ENCODE measurements at regions not wholly inside any gene's neighbourhood (a gene's known extent, or its start where the extent isn't known, plus 50 kb on each side); places are given as distances from the start of the nearest gene placed in this dataset.
"Not testable (repeated sequence)": the region's sequence is repeated elsewhere in the genome, so short reads cannot be mapped to it uniquely, and the experiment has no call there.

DNA sequence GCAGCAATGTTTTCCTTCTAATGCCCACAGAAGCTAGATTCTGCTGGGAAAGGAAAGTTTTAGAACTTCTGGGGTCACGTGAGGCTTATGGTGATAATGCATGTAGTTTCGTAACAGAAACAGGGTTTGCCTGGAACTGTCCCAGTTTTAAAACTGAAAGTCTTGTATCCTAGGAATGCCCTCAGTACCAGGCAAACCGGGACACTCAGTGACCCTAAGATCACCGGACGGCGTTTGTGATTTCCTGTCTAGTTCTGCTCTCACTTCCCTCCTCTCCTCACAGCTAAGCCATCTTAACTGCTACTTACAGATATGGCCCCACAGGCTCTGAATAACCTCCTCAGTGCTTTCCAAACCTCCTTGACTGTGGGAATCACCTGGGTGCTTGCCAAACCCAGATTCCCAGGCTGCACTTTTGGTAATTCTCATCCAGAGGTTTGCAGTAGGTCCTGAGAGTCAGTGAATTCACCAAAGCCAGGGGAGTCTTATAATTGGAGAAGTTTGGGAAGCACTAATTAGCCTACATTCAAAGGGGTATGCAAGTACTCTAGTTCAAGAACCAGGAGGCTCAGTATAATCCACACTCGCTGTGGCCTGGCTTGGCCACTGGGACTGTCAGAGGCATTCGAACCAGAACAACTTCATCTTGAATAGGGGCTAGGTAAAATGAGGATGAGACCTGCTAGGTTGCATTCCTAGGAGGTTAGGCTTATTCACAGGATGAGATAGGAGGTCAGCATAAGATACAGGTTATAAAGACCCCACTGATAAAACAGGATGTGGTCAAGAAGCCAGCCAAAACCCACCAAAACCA is 231.6 kb upstream of the MYLIP start:
- DNase-seq: no peak

DNA sequence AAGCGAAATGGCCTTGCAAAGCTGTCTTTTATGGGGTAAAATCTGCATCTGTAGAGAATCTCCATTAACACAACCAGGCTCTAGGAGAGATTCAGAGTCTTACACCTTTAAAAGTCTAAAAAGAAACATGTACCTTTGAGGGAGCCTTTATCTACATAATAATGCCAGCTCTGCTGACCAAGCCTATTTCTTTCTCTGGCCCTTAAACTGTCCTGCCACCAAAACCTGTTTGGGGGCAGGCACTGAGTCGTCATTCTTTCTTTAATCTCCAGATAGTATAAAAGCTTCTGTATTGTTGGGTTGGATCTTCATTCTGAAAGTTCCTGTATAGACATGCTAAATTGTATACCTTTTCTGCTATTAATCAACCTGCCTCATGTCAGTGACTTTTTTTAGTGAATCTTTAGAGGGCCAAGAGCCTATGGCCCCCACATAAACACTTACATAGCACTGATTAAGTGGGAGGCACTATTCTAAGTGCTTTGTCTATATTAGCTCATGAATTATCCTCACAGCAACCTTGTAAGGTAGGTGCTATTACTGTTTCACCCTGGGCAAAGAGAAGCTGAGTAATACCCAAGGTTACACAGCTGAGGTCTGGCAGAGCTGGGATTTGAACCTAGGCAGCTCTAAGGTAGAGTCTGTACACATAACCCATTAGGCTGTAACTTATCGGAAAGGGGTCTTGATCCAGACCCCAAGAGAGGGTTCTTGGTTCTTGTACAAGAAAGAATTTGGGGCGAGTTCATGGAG is 232.3 kb upstream of the DTNBP1 start:
- DNase-seq: no peak

- no peak for DNase-seq
Observed at GRCh38 chr6:15893556-15894253, 230.9 kb upstream of the DTNBP1 start.

DNA sequence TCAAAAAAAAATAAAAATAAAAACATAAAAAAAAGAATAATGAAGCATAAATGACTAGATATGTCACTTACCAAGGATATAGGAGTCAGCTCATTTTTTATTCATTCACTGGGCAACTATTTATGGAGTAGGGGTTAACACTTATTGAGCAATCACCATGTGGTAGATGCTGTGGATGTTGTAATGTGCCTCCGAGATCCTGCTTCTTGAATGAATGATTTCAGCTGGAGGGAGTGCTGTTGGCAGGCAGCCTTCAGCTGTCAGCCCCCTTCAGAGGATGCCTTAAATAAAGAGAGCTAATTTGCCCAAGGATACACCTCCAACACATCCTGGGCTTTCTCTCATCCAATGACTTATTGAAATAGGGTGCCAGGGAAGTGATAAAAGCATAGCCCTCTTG is 229.5 kb upstream of the DTNBP1 start:
- DNase-seq: no peak

DNA sequence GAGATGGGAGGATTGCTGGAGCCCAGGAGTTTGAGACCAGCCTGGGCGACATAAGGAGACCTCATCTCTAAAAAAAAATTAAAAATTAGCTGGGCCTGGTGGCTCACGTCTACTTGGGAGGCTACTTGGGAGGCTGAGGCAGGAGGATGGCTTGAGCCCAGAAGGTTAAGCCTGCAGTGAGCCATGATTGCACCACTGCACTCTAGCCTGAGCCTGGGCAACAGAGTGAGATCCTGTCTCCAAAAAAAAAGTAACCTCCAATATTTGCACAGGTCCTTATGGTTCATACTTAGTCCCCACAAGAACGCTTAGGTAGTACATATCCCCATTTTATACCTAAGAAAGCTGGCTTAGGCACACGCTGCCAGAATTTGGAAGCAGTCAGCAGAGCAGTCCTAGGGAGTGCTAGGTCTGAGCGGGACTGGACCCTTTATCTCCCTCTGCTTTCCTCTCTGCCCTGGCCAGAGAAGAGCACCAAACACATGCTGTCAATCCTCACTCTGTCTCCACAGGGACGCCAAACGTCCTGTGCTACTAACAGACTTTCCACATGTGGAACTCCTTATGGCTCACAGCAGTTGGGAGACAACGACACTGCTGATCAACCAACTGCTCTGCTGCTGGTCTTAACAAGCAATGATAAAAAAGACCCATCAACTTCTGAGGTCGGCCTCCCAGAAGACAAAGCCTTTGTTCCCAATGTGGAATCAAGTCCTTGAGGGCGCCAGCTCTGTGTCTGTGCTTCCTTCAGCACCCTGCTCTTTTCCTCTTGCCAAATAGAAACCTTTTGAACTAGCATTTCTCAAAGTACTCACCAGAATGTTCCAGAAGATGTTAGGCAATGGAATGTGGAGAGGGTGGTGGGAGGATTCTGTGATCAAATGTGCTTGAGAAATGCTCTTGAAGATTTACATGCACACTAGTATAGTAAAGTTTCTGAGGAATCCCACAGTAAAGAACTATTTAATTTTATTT is 226.3 kb upstream of the DTNBP1 start:
- DNase-seq: no peak

- DNase-seq: no peak
Observed at GRCh38 chr6:15887491-15888461, 224.9 kb upstream of the DTNBP1 start.

GRCh38 chr6:15885624-15886023 is 222.8 kb upstream of the DTNBP1 start:
- DNase-seq: no peak

DNA sequence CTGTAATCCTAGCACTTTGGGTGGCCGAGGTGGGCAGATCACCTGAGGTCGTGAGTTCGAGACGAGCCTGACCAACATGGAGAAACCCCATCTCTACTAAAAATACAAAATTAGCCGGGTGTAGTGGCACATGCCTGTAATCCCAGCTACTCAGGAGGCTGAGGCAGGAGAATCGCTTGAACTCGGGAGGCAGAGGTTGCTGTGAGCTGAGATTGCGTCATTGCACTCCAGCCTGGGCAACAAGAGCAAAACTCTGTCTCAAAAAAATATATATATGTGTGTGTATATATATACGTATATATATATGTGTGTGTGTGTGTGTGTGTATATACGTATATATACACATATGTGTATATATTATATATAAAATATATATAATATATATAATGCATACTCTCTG is 220.8 kb upstream of the DTNBP1 start:
- not testable (repeated sequence) for DNase-seq

DNA sequence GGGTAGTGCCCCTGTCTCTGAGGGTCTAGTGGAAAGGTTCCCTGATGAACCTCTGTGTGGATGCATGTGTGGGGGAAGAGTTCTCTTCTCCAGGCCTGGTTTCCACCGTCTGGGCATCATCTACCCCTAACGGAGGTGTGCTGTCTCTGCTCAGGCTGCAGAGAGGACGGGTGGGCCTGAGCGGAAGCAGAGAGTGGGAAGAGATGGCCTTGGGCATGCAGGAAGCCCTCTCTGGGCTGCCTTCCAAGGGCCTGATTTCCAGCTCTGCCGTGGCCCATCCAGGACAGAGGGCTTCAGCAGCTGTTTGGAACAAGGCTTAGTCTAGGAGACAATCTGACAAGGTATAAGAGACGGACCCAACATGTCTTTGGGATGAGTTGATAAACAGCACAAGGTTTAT is 220.1 kb upstream of the DTNBP1 start:
- no peak for DNase-seq

- no peak for DNase-seq
Observed at GRCh38 chr6:15882345-15882744, 219.5 kb upstream of the DTNBP1 start.

GRCh38 chr6:15881150-15881549 is 218.3 kb upstream of the DTNBP1 start:
- DNase-seq: no peak

DNA sequence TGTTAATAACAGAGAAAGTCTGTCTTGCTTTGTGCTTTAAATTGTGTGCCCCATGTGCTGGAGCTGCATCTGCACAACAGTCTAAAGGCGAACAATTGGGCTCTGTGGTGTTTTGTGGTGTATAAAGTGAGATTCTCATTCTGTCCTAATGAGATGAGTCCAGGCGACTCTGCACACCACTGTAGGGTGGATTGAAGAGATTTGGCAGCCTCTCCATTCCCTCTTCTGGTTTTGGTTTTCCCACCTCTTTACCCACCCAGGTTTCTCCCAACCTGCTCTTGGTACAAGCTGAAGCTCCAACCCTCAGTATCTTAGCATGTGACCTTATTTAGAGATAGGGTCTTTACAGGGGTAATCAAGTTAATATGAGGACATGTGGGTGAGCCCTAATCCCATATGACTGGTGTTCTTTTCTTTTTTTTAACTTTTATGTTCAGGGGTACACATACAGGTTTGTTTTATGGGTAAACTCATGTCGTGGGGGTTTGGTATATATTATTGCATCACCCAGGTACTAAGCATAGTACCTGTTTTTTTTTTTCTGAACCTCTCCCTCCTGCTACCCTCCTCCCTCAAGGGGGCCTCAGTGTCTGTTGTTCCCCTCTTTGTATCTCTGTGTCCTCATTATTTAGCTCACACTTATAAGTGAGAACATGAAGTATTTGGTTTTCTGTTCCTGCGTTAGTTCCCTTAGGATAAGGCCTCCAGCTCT is 217.6 kb upstream of the DTNBP1 start:
- DNase-seq: no peak

GRCh38 chr6:15879371-15880261 is 216.8 kb upstream of the DTNBP1 start:
- peak; percentile 73 for DNase-seq

DNA sequence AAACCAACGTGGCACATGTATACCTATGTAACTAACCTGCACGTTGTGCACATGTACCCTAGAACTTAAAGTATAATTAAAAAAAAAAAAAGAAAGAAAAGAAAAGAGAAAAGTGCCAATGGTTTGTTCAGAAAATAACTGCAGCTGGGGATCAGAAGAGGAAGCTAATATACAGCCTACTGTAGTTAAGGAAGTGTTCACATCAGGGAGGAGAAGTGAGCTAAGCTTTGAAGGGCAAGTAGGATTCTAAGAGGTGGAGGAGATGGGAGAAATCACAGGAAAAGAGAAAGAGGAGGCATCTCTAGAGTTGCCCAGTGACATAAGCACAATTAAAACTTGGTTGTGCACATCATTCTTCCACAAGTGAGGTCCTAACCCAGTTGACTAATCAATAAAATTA is 214.4 kb upstream of the DTNBP1 start:
- no peak for DNase-seq

- no peak for DNase-seq
Observed at GRCh38 chr6:15876406-15876805, 213.6 kb upstream of the DTNBP1 start.

DNA sequence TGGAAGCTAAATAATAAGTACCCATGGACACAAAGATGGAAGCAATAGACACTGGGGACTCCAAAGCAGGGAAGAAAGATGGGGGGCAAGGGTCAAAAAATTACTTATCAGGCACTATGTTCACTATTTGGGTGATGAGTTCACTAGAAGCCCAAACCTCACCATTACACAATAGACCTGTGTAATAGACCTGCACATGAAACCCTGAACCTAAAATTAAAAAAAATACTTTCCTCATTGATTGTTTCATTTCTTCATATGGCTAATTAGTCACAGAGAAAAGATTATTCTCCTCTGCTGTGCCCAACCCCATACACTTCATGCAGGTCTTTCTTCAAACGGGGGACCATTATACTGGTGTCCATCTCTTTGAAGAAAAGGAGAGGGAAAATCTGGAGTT is 213.0 kb upstream of the DTNBP1 start:
- no peak for DNase-seq

GRCh38 chr6:15874821-15875220 is 212.0 kb upstream of the DTNBP1 start:
- DNase-seq: no peak

GRCh38 chr6:15874326-15874725 is 211.5 kb upstream of the DTNBP1 start:
- no peak for DNase-seq
